22Rv1 (cell line): ENCODE measurements at regions not wholly inside any gene's neighbourhood (a gene's known extent, or its start where the extent isn't known, plus 50 kb on each side); places are given as distances from the start of the nearest gene placed in this dataset.

Source experiments
- H3K27ac ChIP-seq: fragments of 450-650 bp; 2 replicates; pipeline ENCODE4 v1.5.1; 2017
- ZFX ChIP-seq: fragments of 450-650 bp; IDR thresholded peaks from 2 replicates; pipeline ENCODE4 v1.6.1; 2017; ENCODE audit warnings: antibody characterized with exemption, borderline replicate concordance
- TF ChIP-seq, protein P1 (sequence below): fragments of 450-650 bp; IDR thresholded peaks from 2 replicates; pipeline ENCODE4 v1.5.1; 2017; ENCODE audit warnings: mild to moderate bottlenecking

DNA sequence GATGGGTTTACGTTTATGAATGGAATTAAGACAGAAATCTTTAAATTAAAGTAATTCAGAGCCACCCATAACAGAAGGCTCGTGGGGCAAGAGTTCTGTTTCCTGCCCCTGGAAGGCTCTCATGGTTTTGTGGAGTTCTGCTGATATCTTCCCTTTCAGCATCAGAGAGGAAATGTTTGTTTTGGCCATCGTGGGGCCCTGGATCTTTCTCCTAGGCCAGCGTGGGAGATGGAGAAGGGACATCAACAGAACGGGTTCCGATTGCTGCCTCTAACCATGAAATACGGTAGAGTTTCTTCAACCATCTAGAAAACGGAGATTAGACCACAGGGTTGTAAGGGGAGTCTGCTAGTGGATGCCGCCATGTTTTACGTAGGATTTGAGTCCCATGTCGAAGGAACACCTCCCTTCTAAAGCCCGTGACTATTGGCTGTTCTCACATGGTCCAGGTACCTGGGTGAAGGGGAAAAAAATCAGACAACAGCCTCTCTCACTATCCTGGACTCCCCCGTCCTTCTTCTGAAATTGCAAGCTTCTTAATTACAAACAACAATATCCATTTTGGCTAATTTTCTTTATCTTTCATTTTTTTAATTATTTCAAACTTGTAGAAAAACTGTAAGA, 169.1 kb upstream of the CELF2 start:
- no peak overlapping the region for H3K27ac ChIP-seq
- TF ChIP-seq, protein P1, sequence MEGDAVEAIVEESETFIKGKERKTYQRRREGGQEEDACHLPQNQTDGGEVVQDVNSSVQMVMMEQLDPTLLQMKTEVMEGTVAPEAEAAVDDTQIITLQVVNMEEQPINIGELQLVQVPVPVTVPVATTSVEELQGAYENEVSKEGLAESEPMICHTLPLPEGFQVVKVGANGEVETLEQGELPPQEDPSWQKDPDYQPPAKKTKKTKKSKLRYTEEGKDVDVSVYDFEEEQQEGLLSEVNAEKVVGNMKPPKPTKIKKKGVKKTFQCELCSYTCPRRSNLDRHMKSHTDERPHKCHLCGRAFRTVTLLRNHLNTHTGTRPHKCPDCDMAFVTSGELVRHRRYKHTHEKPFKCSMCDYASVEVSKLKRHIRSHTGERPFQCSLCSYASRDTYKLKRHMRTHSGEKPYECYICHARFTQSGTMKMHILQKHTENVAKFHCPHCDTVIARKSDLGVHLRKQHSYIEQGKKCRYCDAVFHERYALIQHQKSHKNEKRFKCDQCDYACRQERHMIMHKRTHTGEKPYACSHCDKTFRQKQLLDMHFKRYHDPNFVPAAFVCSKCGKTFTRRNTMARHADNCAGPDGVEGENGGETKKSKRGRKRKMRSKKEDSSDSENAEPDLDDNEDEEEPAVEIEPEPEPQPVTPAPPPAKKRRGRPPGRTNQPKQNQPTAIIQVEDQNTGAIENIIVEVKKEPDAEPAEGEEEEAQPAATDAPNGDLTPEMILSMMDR: no peak
- no peak for TF ChIP-seq ZFX

DNA sequence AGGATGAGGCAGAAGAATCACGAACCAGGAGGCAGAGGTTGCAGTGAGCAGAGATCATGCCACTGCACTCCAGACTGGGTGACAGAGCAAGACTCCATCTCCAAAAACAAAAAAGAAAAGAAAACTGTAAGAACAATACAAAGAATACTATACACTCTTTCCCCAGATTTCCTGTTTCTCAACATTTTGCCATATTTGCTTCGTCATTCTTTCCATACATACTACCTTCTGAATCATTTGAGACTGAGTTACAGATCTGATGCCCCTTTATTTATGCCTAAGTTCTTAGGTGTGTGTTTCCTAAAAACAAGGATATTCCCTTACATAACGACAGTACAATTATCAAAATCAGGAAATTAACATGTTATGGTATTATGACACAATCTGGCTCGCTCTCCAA, 168.4 kb upstream of the CELF2 start:
- TF ChIP-seq, protein P1: no peak
- TF ChIP-seq ZFX: no peak
- H3K27ac ChIP-seq: no peak overlapping the region

DNA sequence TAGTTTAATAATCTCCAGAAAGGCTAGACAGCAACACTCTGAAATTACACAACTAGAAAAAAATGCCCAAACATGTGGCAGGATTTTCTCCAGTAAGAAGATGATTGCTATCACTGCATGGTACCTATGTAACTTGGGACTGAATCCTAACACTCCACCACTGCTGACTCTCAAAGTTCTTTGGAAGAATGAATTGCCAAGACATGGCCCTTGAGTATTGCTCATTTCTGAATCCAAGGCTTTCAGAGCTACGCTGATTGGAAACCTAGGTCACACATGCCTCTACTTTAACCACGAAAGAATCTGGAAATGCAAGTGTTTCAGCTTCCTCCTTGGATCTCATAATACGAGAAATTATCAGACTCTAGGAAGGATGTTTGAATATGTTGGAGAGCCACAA, 167.5 kb upstream of the CELF2 start:
- TF ChIP-seq ZFX: no peak
- TF ChIP-seq, protein P1: no peak
- no peak overlapping the region for H3K27ac ChIP-seq

DNA sequence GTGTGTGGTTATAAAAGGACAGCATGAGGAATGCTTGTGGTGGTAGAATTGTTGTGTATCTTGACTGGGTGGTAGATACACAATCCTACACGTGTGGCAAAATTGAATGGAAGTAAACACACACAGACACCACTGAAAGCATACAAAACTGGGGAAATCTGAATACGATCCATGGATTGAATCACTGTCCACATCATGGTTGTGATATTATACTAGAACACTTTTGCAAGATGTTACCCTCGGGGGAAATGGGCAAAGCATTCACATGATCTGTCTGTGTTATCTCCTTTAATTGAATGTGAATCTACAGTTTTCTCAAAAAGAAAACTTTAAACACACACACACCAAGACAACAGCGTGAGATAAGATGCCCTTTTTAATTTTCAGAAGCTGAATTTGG, 165.2 kb upstream of the CELF2 start:
- H3K27ac ChIP-seq: no peak overlapping the region
- TF ChIP-seq, protein P1: no peak
- TF ChIP-seq ZFX: no peak

DNA sequence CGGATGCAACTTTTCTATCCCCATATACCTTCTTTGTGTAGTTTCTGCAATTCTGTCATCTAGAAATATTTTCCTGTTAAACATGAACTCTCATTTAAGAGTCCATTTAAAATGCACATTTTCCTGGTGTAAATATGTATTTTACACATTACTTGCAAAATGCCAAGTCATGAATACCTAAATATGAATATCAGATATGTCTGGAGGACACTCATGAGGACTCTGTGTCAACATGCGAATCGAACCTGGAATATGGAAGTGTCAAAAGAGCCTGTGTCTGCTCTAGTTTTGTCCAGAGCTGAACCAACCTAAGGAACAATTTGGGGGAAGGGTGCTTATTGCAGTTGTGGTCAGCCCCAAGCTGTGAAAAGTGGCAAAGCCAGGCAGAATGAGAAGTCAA, 163.7 kb upstream of the CELF2 start:
- no peak for TF ChIP-seq ZFX
- TF ChIP-seq, protein P1: no peak
- H3K27ac ChIP-seq: no peak overlapping the region

DNA sequence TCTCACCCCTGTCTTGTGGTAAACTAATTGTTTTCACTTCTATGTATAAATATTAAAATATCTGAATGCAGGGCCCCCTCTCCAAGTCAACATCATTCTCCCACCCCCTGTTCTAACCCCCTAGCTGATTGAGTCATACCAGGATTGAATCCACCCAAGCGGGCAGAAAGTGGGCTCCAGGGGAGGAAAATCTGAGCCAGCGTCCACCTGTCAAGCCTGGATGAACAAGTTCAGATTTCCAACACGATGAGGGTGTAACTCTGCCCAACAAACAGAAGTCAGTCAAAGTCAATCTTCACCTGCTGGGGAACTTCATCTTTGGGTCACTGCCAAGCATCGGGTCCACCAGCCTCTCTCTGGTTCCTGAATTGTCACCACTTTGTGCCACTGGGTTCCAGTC, 162.9 kb upstream of the CELF2 start:
- TF ChIP-seq, protein P1: no peak
- no peak for TF ChIP-seq ZFX
- no peak overlapping the region for H3K27ac ChIP-seq

DNA sequence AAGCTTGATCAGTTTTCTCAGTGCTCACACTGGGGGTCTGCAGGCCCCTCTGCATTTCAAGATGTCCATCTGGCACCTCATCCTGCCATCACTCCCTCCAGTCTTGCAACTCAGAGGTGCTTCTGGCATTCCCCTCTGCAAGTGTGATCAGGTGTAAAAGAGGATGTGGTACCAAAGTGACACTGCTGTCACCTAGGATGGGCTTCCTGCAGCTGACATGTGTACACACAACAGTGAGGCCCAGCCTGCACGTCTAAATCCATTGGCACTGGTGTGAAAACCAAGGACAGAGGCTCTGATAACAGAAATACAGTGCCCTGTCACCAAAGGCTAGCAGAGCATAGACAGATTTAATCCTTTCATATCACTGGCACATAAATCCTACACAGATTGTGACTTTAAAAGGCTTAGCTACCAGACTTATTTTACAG, 162.5 kb upstream of the CELF2 start:
- TF ChIP-seq, protein P1: no peak
- no peak for TF ChIP-seq ZFX
- no peak overlapping the region for H3K27ac ChIP-seq
